MM.1S (cell line): ENCODE measurements at regions not wholly inside any gene's neighbourhood (a gene's known extent, or its start where the extent isn't known, plus 50 kb on each side); places are given as distances from the start of the nearest gene placed in this dataset.

Experiments
- CTCF ChIP-seq: fragments of 300-600 bp; sonication (generic); IDR thresholded peaks from 2 replicates; pipeline ENCODE4 v1.5.1; 2016; ENCODE audit warnings: antibody characterized with exemption, low read length, mixed read lengths
- EZH2 ChIP-seq: fragments of 300-600 bp; sonication (generic); optimal IDR thresholded peaks from 2 replicates; pipeline ENCODE3; 2017; ENCODE audit warnings: low read depth, mild to moderate bottlenecking, antibody characterized with exemption, low read length, mixed read lengths

DNA sequence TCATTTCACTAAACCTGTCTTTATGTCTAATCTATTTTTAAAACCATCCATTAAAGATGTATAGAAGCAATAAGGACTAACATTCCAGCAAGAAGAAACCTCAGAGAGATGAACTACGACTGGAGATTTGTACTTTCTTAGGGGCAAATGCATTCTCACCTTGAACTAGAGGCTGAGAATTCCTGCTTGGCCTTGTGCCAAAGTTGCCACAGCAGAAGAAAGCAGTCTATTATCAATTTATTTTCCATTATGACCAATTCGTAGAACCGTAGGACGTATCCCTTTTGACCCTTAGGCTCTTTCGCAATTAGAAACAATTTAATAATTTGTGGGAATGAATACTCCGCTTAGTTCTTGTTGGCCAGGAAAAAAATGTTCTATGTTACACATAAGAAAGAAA, 1647.4 kb upstream of the CDH9 start:
- TF ChIP-seq CTCF (no peak), EZH2 (no peak)
